ENCODE measurements at regions not wholly inside any gene's neighbourhood (a gene's known extent, or its start where the extent isn't known, plus 50 kb on each side); places are given as distances from the start of the nearest gene placed in this dataset.
A peak's percentile ranks its signal among the peaks of the same experiment; 100 is the strongest.

- Histone ChIP-seq H3K27ac (no peak overlapping the region), H3K4me3 (no peak overlapping the region), H3K4me1 (replicated peaks in 1 of 2) (no peaks in the 10 kb centered on the region)
- no peak for ATAC-seq (replicated peaks in 6 of 8)
- in situ Hi-C loops (cut with MboI; ENCODE audit: low pct_unique_long_range_greater_than_20kb in 2 of 9, low sequenced_read_pairs in 9 of 9, unreplicated experiment in 9 of 9): no loop called here
- WGBS, 10 experiments: 0 to 79% (median 52%) methylated on average over 1 to 2 of the region's 3 CpGs; no CpG with 5 or more reads in 4 of the 10 experiments
Measured at GRCh38 chr10:125564570-125564969, 118.4 kb downstream of the TEX36 start.

- no peak for ATAC-seq (replicated peaks in 6 of 8)
- Histone ChIP-seq H3K4me3 (no peak overlapping the region), H3K27ac (no peak overlapping the region), H3K4me1 (replicated peaks in 1 of 2) (peaks cover 0 to under 1% of the 10 kb centered on the region in 2 donors)
- WGBS, 10 experiments: 83 to 100% (median 96%) methylated on average over 1 to 4 of the region's 4 CpGs; no CpG with 5 or more reads in 5 of the 10 experiments
- in situ Hi-C loops (cut with MboI; ENCODE audit: low pct_unique_long_range_greater_than_20kb in 2 of 9, low sequenced_read_pairs in 9 of 9, unreplicated experiment in 9 of 9): no loop called here
Measured at GRCh38 chr10:125562737-125563136, 120.2 kb downstream of the TEX36 start.

GRCh38 chr10:125560947-125561346 lies 122.0 kb downstream of the TEX36 start:
- WGBS, 10 experiments: 37 to 100% (median 88%) methylated on average over 2 of the region's 2 CpGs; no CpG with 5 or more reads in 1 of the 10 experiments
- no peak overlapping the region for H3K27ac ChIP-seq
- in situ Hi-C loops (cut with MboI; ENCODE audit: low pct_unique_long_range_greater_than_20kb in 2 of 9, low sequenced_read_pairs in 9 of 9, unreplicated experiment in 9 of 9): no loop called here
- H3K4me1 ChIP-seq (replicated peaks in 1 of 2): peaks cover 0 to 11% of the 10 kb centered on the region in 2 donors
- H3K4me3 ChIP-seq: no peak overlapping the region
- ATAC-seq (replicated peaks in 6 of 8): no peak

DNA sequence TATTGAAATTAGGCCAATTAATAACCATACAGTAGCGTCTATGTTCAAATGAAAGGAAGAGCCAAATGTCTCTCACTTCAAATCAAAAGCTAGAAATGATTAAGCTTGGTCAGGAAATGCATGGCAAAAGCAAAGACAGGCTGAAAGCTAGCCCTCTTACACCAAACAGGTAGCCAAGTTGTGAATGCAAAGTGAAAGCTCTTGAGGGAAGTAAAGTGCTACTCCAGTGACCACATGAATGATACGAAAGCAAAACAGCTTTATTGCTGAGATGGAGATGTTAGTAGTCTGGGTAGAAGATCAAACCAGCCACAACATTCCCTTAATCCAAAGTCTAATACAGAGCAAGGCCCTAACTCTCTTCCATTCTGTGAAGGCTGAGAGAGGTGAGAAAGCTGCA lies 123.8 kb downstream of the TEX36 start:
- no peak for ATAC-seq (replicated peaks in 6 of 8)
- no peak overlapping the region for H3K27ac ChIP-seq
- WGBS, 10 experiments: 0 to 100% (median 42%) methylated on average over 1 to 2 of the region's 2 CpGs; no CpG with 5 or more reads in 4 of the 10 experiments
- in situ Hi-C loops (cut with MboI; ENCODE audit: low pct_unique_long_range_greater_than_20kb in 2 of 9, low sequenced_read_pairs in 9 of 9, unreplicated experiment in 9 of 9): no loop called here
- peaks cover 0 to 11% of the 10 kb centered on the region in 2 donors for H3K4me1 ChIP-seq (replicated peaks in 1 of 2)
- no peak overlapping the region for H3K4me3 ChIP-seq

DNA sequence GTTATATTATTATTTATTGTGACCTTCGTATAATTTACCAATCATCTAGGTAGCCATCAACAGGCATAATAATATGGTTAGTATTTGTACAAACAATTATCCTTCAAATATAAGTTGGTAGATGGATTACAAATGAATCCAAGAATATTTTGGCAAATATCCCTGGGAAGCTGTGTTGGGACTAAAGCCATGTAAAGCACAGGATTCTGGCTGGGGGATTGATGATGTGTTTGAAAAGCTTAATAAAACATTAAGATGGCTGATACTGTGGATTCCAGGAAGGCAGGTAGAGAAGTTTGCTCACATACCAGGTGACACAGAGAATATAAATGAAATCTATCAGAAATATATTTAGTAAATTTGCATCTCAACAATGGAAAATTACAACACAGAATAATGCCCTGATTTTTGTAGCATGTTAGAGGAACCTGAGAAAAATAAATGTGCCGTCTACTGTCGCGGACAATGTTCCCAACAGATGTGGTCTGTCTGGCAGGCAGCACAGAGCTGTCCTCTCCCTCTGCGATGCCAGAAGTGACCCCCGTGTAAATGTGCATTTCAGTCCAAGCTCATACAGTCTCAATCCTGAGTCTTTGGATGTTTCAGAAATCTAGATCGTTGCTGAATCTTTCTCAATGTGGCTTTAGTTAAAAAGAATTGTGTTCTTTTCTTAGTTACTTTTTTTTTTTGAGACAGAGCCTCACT lies 125.0 kb downstream of the TEX36 start:
- no peak overlapping the region for H3K4me3 ChIP-seq
- 0 to 95% (median 30%) methylated on average over 1 to 7 of the region's 7 CpGs; no CpG with 5 or more reads in 1 of the 10 experiments for WGBS, 10 experiments
- H3K27ac ChIP-seq: no peak overlapping the region
- in situ Hi-C loops (cut with MboI; ENCODE audit: low pct_unique_long_range_greater_than_20kb in 2 of 9, low sequenced_read_pairs in 9 of 9, unreplicated experiment in 9 of 9): no loop called here
- no peak for ATAC-seq (replicated peaks in 6 of 8)
- peaks cover 0 to 11% of the 10 kb centered on the region in 2 donors for H3K4me1 ChIP-seq (replicated peaks in 1 of 2)

GRCh38 chr10:125557311-125557710 lies 125.7 kb downstream of the TEX36 start:
- ATAC-seq (replicated peaks in 6 of 8): peak in 1 of 8 experiments; percentile 45
- Histone ChIP-seq H3K27ac (no peak overlapping the region), H3K4me3 (no peak overlapping the region), H3K4me1 (replicated peaks in 1 of 2) (peaks cover 0 to 11% of the 10 kb centered on the region in 2 donors)
- 0 to 79% (median 40%) methylated on average over 1 to 4 of the region's 4 CpGs for WGBS, 10 experiments
- in situ Hi-C loops (cut with MboI; ENCODE audit: low pct_unique_long_range_greater_than_20kb in 2 of 9, low sequenced_read_pairs in 9 of 9, unreplicated experiment in 9 of 9): no loop called here

GRCh38 chr10:125556882-125557281 lies 126.1 kb downstream of the TEX36 start:
- WGBS, 10 experiments: 5 to 86% (median 43%) methylated on average over 2 to 4 of the region's 4 CpGs; no CpG with 5 or more reads in 1 of the 10 experiments
- peaks cover 0 to 11% of the 10 kb centered on the region in 2 donors for H3K4me1 ChIP-seq (replicated peaks in 1 of 2)
- ATAC-seq (replicated peaks in 6 of 8): no peak
- H3K4me3 ChIP-seq: no peak overlapping the region
- in situ Hi-C loops (cut with MboI; ENCODE audit: low pct_unique_long_range_greater_than_20kb in 2 of 9, low sequenced_read_pairs in 9 of 9, unreplicated experiment in 9 of 9): no loop called here
- no peak overlapping the region for H3K27ac ChIP-seq

- in situ Hi-C loops (cut with MboI; ENCODE audit: low pct_unique_long_range_greater_than_20kb in 2 of 9, low sequenced_read_pairs in 9 of 9, unreplicated experiment in 9 of 9): no loop called here
- no peak overlapping the region for H3K4me3 ChIP-seq
- no peak overlapping the region for H3K27ac ChIP-seq
- 33 to 87% (median 80%) methylated on average over 3 to 11 of the region's 12 CpGs; no CpG with 5 or more reads in 2 of the 10 experiments for WGBS, 10 experiments
- no peak for ATAC-seq (replicated peaks in 6 of 8)
- H3K4me1 ChIP-seq (replicated peaks in 1 of 2): peaks cover 0 to 11% of the 10 kb centered on the region in 2 donors
Measured at GRCh38 chr10:125555743-125556142, 127.2 kb downstream of the TEX36 start.

- in situ Hi-C loops (cut with MboI; ENCODE audit: low pct_unique_long_range_greater_than_20kb in 2 of 9, low sequenced_read_pairs in 9 of 9, unreplicated experiment in 9 of 9): no loop called here
- no peak overlapping the region for H3K4me3 ChIP-seq
- no peak overlapping the region for H3K27ac ChIP-seq
- H3K4me1 ChIP-seq (replicated peaks in 1 of 2): peaks cover 0 to 11% of the 10 kb centered on the region in 2 donors
- ATAC-seq (replicated peaks in 6 of 8): no peak
- WGBS, 10 experiments: 0 to 100% (median 73%) methylated on average over 1 to 6 of the region's 9 CpGs; no CpG with 5 or more reads in 4 of the 10 experiments
Measured at GRCh38 chr10:125555267-125555666, 127.7 kb downstream of the TEX36 start.

GRCh38 chr10:125554753-125555152 lies 128.2 kb downstream of the TEX36 start:
- Histone ChIP-seq H3K27ac (no peak overlapping the region), H3K4me1 (replicated peaks in 1 of 2) (peaks cover 0 to 11% of the 10 kb centered on the region in 2 donors), H3K4me3 (no peak overlapping the region)
- in situ Hi-C loops (cut with MboI; ENCODE audit: low pct_unique_long_range_greater_than_20kb in 2 of 9, low sequenced_read_pairs in 9 of 9, unreplicated experiment in 9 of 9): no loop called here
- no peak for ATAC-seq (replicated peaks in 6 of 8)
- WGBS, 10 experiments: 0 to 93% (median 69%) methylated on average over 1 to 4 of the region's 4 CpGs; no CpG with 5 or more reads in 1 of the 10 experiments

DNA sequence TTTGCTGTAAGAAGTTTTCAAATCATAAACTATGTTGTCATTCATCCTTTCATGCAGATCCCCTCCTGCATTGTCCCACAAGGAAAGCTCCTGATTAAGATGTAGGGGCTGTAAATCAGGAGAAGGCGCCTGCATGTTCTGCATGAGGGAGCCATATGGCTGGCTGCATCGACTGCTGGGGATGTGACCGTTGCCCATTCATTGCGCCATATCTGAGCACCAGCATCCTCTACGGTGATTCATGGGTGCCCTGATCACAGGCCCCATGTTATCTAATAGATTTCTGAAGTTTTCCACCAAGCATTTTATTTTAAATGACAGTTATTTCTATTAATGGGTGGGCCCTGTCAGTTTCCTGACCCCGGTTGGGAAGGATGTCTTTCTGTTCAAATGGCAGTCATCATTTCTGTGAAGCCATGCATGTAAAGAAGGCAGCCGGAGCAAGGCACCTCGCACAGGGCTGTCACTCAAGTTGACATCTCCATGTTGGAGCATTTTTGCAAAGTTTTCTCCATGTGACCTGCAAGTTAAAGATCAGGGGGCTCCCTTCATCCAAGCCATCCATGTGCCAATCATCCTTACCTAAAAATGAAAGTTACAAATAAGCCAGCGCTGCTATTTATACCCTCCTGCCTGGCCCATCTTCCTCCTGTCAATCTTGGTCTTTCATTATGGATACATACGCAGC lies 128.8 kb downstream of the TEX36 start:
- in situ Hi-C loops (cut with MboI; ENCODE audit: low pct_unique_long_range_greater_than_20kb in 2 of 9, low sequenced_read_pairs in 9 of 9, unreplicated experiment in 9 of 9): no loop called here
- H3K27ac ChIP-seq: no peak overlapping the region
- H3K4me3 ChIP-seq: no peak overlapping the region
- WGBS, 10 experiments: 8 to 92% (median 81%) methylated on average over 1 to 6 of the region's 10 CpGs
- ATAC-seq (replicated peaks in 6 of 8): peak in 5 of 8 experiments; percentile 31 to 94 (median 77)
- peaks cover 0 to 11% of the 10 kb centered on the region in 2 donors for H3K4me1 ChIP-seq (replicated peaks in 1 of 2)

- in situ Hi-C loops (cut with MboI; ENCODE audit: low pct_unique_long_range_greater_than_20kb in 2 of 9, low sequenced_read_pairs in 9 of 9, unreplicated experiment in 9 of 9): no loop called here
- Histone ChIP-seq H3K4me3 (no peak overlapping the region), H3K27ac (no peak overlapping the region), H3K4me1 (replicated peaks in 1 of 2) (peaks cover 0 to 11% of the 10 kb centered on the region in 2 donors)
- ATAC-seq (replicated peaks in 6 of 8): no peak
- WGBS, 10 experiments: 0 to 88% (median 69%) methylated on average over 1 to 2 of the region's 2 CpGs; no CpG with 5 or more reads in 6 of the 10 experiments
Measured at GRCh38 chr10:125553091-125553490, 129.9 kb downstream of the TEX36 start.

DNA sequence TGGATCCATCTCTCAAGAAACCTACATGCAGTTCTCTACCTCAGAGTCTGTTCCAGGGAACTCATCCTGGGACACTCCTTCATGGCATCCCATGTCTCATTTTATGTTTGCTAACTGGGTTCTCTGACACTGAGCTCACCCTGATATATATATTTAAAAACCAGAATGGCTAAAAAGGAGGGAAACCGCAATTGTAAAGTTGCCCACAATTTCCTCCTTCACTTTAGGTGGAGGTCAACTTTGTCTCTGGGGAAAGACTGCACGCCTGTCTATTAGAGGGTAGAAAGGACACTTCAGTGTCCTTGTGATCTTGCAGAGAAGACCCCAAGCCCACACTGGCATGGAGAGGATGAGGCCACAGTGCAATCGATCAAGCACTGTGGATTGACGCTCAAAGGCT lies 131.7 kb downstream of the TEX36 start:
- 18 to 100% (median 86%) methylated on average over 1 to 3 of the region's 4 CpGs; no CpG with 5 or more reads in 3 of the 10 experiments for WGBS, 10 experiments
- Histone ChIP-seq H3K4me1 (replicated peaks in 1 of 2) (no peaks in the 10 kb centered on the region), H3K27ac (no peak overlapping the region), H3K4me3 (no peak overlapping the region)
- in situ Hi-C loops (cut with MboI; ENCODE audit: low pct_unique_long_range_greater_than_20kb in 2 of 9, low sequenced_read_pairs in 9 of 9, unreplicated experiment in 9 of 9): no loop called here
- ATAC-seq (replicated peaks in 6 of 8): no peak
